AG04449 (cell line): ENCODE measurements at regions not wholly inside any gene's neighbourhood (a gene's known extent, or its start where the extent isn't known, plus 50 kb on each side); places are given as distances from the start of the nearest gene placed in this dataset.

ENCODE experiments used
- CTCF ChIA-PET: fragments of 350-600 bp; formaldehyde crosslinking; extraction: SDS; loops from one replicate; lab custom pipeline; 2021; ENCODE audit warnings: antibody characterized with exemption; lab: Yijun Ruan, JAX
- POLR2A ChIA-PET: fragments of 400-600, 350-600 bp; formaldehyde crosslinking; extraction: SDS; loops from one replicate; lab custom pipeline; 2020; ENCODE audit warnings: antibody characterized with exemption, inconsistent platforms; lab: Yijun Ruan, JAX
- DNase-seq: peaks from one replicate; pipeline ENCODE4 v3.0.0-alpha.2; 2010; ENCODE audit warnings: low read depth, low spot score
- H3K4me3 ChIP-seq: 2 replicates; pipeline ENCODE4 v1.5.1; 2011; ENCODE audit warnings: low read depth, mild to moderate bottlenecking, control low read depth, low read length
- TF ChIP-seq, protein P1 (sequence below): IDR thresholded peaks from one replicate; pipeline ENCODE4 v1.5.1; 2011; ENCODE audit warnings: mild to moderate bottlenecking, moderate library complexity, low read length, control low read depth, inconsistent platforms; ENCODE audit not compliant: insufficient read depth; ENCODE audit errors: missing control alignments

DNA sequence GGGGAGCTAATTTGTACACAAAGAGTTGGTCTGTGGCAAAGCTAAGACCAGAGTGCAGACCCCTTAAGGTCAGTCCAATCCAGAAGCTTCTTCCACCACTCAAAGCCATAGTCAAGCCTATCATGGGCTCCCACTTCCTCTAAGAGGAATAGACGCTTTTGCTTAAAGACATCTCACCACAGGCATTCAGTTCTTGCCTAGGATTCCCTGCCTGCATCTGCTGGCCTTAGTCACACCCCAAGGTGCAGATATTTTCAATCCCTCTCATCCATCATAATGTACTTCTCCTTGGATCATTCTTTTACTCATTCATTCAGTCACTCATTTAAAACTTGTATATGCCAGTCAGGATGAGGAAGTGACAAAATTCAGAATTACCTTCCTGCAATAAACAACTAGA, 179.6 kb upstream of the STT3B start:
- no peak for DNase-seq
- CTCF ChIA-PET = no interaction called here
- no peak overlapping the region for H3K4me3 ChIP-seq
- TF ChIP-seq, protein P1, sequence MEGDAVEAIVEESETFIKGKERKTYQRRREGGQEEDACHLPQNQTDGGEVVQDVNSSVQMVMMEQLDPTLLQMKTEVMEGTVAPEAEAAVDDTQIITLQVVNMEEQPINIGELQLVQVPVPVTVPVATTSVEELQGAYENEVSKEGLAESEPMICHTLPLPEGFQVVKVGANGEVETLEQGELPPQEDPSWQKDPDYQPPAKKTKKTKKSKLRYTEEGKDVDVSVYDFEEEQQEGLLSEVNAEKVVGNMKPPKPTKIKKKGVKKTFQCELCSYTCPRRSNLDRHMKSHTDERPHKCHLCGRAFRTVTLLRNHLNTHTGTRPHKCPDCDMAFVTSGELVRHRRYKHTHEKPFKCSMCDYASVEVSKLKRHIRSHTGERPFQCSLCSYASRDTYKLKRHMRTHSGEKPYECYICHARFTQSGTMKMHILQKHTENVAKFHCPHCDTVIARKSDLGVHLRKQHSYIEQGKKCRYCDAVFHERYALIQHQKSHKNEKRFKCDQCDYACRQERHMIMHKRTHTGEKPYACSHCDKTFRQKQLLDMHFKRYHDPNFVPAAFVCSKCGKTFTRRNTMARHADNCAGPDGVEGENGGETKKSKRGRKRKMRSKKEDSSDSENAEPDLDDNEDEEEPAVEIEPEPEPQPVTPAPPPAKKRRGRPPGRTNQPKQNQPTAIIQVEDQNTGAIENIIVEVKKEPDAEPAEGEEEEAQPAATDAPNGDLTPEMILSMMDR = no peak
- POLR2A ChIA-PET = no interaction called here

DNA sequence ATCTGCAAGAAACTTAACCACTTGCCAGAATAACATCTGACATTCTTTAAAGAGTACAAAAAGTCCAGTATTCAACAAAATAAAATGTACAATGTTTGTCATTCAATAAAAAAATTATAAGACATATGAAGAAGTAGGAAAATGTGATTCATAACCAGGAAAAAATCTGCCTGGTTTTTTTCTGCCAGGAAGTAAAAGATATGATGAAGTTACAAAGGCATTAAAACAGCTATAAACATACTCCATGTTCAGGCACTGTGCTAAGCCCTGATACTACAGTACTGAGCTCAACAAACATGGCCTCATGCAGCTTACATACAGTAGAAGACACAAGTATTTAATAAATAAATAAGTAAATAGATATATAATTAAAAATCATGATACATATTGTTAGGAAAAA, 178.4 kb upstream of the STT3B start:
- no peak overlapping the region for H3K4me3 ChIP-seq
- POLR2A ChIA-PET = no interaction called here
- TF ChIP-seq, protein P1 = no peak
- CTCF ChIA-PET = interaction anchor here (2.1 kb wide), 1 partner anchor 14 kb away, joined by 6 read pairs; no protein-coding TSS in a partner anchor
- no peak for DNase-seq

DNA sequence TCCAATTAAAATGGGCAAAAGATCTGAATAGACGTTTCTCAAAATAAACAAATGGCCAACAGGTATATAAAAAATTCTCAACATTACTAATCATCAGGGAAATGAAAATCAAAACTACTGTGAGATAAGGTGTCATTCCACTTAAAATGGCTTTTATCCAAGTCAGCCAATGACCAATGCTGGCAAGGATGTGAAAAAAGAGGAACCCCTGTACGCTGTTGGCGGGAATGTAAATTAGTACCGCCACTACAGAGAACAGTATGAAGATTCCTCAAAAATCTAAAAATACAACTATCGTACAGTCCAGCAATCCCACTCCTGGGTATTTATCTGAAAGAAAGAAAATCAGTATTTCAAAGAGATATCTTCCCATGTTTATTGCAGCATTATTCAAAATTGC, 176.9 kb upstream of the STT3B start:
- POLR2A ChIA-PET = no interaction called here
- CTCF ChIA-PET = interaction anchor here (2.1 kb wide), 1 partner anchor 15 kb away, joined by 6 read pairs; no protein-coding TSS in a partner anchor

GRCh38 chr3:31356941-31357340, 175.8 kb upstream of the STT3B start:
- H3K4me3 ChIP-seq = no peak overlapping the region
- ChIA-PET POLR2A (no interaction called here), CTCF (interaction anchor here (1.0 kb wide), 1 partner anchor 35 kb away, joined by 3 read pairs; no protein-coding TSS in a partner anchor)
- DNase-seq = no peak
- TF ChIP-seq, protein P1 = no peak

More for the DNA sequence above, 176.9 kb upstream of the STT3B start:
- TF ChIP-seq, protein P1 = no peak
- no peak overlapping the region for H3K4me3 ChIP-seq
- DNase-seq = no peak

DNA sequence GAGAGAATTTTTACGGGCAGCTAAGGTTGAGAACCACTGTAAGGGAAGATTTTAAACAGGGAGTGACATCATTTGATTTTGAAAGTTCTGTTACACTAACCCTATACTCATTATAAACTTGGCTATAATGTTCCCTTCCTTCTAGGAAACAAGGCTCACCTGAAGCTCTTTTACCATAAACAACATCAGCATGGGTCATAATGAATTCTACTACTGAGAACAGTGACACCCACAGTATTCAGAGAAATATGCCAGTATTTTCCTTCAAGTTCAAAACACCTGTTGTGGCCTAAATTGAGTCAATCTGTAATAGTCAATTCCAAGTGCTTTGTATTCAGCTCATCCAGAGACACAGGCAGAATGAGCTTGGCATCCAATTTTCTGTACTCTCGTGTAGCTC, 175.3 kb upstream of the STT3B start:
- TF ChIP-seq, protein P1 = no peak
- no peak overlapping the region for H3K4me3 ChIP-seq
- no peak for DNase-seq
- POLR2A ChIA-PET = no interaction called here
- CTCF ChIA-PET = interaction anchor here (1.0 kb wide), 1 partner anchor 35 kb away, joined by 3 read pairs; no protein-coding TSS in a partner anchor

- H3K4me3 ChIP-seq = no peak overlapping the region
- CTCF ChIA-PET = no interaction called here
- TF ChIP-seq, protein P1 = no peak
- POLR2A ChIA-PET = no interaction called here
- DNase-seq = no peak
Measured at GRCh38 chr3:31358473-31359070, 174.2 kb upstream of the STT3B start.
